Neutrophil (primary cell): ENCODE measurements at regions not wholly inside any gene's neighbourhood (a gene's known extent, or its start where the extent isn't known, plus 50 kb on each side); places are given as distances from the start of the nearest gene placed in this dataset.

Experiments
- H3K27ac ChIP-seq: fragments of 200-600 bp; sonication (generic); 2 replicates; pipeline ENCODE4 v1.5.1; 2016; ENCODE audit warnings: mild to moderate bottlenecking, moderate library complexity
- H3K27me3 ChIP-seq: fragments of 200-600 bp; sonication (generic); 2 replicates; pipeline ENCODE4 v1.6.0; 2016; ENCODE audit warnings: mild to moderate bottlenecking
- H3K36me3 ChIP-seq: fragments of 200-600 bp; sonication (generic); 2 replicates; pipeline ENCODE4 v1.5.1; 2017
- H3K4me1 ChIP-seq, 2 experiments: fragments of 200-600 bp in 1 of 2; sonication (generic) in 1 of 2; 1 replicate in 1 of 2; 2 replicates in 1 of 2; pipeline versions ENCODE4 v1.5.1 to v1.6.1; 2013 to 2016; ENCODE audit warnings: low read depth in 1 of 2, low read length in 1 of 2, mild to moderate bottlenecking in 1 of 2, moderate library complexity in 1 of 2; ENCODE audit not compliant: control insufficient read depth in 1 of 2, insufficient read depth in 1 of 2
- H3K4me3 ChIP-seq, 2 experiments: fragments of 200-600 bp in 1 of 2; sonication (generic) in 1 of 2; 1 replicate in 1 of 2; 2 replicates in 1 of 2; pipeline ENCODE4 v1.5.1; 2013 to 2016; ENCODE audit warnings: low read depth in 1 of 2, low read length in 1 of 2, mild to moderate bottlenecking in 1 of 2, moderate library complexity in 1 of 2
- H3K9me3 ChIP-seq: fragments of 200-600 bp; sonication (generic); 2 replicates; pipeline ENCODE4 v1.5.1; 2016
- CTCF ChIP-seq: fragments of 200-600 bp; sonication (generic); IDR thresholded peaks from 2 replicates; pipeline ENCODE4 v1.5.1; 2016; ENCODE audit warnings: antibody characterized with exemption

- H3K9me3 ChIP-seq, result no peaks in the 10 kb centered on the region
- H3K36me3 ChIP-seq, result no peaks in the 10 kb centered on the region
- no peaks in the 10 kb centered on the region for H3K27me3 ChIP-seq
- H3K4me1 ChIP-seq, result no peaks in the 10 kb centered on the region
- TF ChIP-seq CTCF, result no peak
- no peak overlapping the region for H3K4me3 ChIP-seq
- no peak overlapping the region for H3K27ac ChIP-seq
These were observed 161.3 kb upstream of the C1orf21 start for GRCh38 chr1:184225283-184226099.

GRCh38 chr1:184226100-184226487 lies 160.7 kb upstream of the C1orf21 start:
- Histone ChIP-seq H3K9me3 (no peaks in the 10 kb centered on the region), H3K36me3 (no peaks in the 10 kb centered on the region), H3K27ac (no peak overlapping the region), H3K27me3 (no peaks in the 10 kb centered on the region), H3K4me1 (no peaks in the 10 kb centered on the region), H3K4me3 (no peak overlapping the region)
- no peak for TF ChIP-seq CTCF

GRCh38 chr1:184228558-184228957 lies 158.3 kb upstream of the C1orf21 start:
- Histone ChIP-seq H3K36me3 (no peaks in the 10 kb centered on the region), H3K27me3 (no peaks in the 10 kb centered on the region), H3K4me3 (no peak overlapping the region), H3K27ac (no peak overlapping the region), H3K4me1 (no peaks in the 10 kb centered on the region), H3K9me3 (no peaks in the 10 kb centered on the region)
- TF ChIP-seq CTCF, result no peak

- H3K9me3 ChIP-seq, result no peaks in the 10 kb centered on the region
- H3K36me3 ChIP-seq, result no peaks in the 10 kb centered on the region
- H3K4me1 ChIP-seq, result no peaks in the 10 kb centered on the region
- H3K27me3 ChIP-seq, result no peaks in the 10 kb centered on the region
- H3K27ac ChIP-seq, result no peak overlapping the region
- no peak overlapping the region for H3K4me3 ChIP-seq
- no peak for TF ChIP-seq CTCF
These were observed 149.2 kb upstream of the C1orf21 start for GRCh38 chr1:184237588-184237987.

- TF ChIP-seq CTCF, result no peak
- no peaks in the 10 kb centered on the region for H3K27me3 ChIP-seq
- H3K4me3 ChIP-seq, result no peak overlapping the region
- H3K27ac ChIP-seq, result no peak overlapping the region
- no peaks in the 10 kb centered on the region for H3K9me3 ChIP-seq
- no peaks in the 10 kb centered on the region for H3K4me1 ChIP-seq
- no peaks in the 10 kb centered on the region for H3K36me3 ChIP-seq
These were observed 145.4 kb upstream of the C1orf21 start for GRCh38 chr1:184241446-184241845.
